ENCODE measurements at regions not wholly inside any gene's neighbourhood (a gene's known extent, or its start where the extent isn't known, plus 50 kb on each side); places are given as distances from the start of the nearest gene placed in this dataset.
"Not testable (repeated sequence)": the region's sequence is repeated elsewhere in the genome, so short reads cannot be mapped to it uniquely, and the experiment has no call there.

DNA sequence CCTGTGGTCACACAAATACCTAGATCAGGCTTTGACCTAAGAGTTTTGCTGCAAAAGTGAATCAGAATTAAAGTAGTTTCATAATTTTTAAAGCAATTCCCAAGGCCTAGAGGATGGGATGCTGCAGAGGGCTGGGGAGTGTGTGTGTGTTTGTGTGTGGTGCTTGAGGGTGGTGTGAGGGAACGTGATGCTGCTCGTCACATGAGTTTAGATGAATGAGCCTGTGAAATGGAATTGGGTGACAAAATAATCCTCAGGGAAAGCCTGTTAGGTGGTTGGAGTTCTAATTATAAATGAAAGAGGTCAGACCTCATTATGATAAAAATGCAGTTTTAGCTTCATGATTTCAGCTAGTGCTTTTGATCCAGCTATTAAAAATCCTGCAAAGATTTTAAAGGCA, 87.5 kb upstream of the TMEM170B start:
- DNase-seq = no peak

DNA sequence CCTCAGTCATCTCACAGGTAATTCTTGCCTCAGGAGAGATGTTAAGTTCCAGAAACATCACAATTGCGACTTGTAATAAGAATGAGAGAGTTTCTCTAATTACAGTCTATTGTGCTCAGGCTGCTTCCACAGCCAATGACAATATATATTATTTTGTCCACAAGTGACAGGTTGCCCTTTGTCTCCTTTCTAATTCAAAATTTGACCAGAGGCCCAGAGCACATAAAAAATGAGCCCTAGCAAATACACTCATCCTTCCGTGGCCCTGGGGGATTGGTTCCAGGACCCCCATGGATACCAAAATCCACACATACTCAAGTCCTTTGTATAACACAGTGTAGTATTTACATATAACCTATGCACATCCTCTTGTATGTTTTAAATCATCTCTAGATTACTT, 88.1 kb upstream of the TMEM170B start:
- DNase-seq = no peak

DNA sequence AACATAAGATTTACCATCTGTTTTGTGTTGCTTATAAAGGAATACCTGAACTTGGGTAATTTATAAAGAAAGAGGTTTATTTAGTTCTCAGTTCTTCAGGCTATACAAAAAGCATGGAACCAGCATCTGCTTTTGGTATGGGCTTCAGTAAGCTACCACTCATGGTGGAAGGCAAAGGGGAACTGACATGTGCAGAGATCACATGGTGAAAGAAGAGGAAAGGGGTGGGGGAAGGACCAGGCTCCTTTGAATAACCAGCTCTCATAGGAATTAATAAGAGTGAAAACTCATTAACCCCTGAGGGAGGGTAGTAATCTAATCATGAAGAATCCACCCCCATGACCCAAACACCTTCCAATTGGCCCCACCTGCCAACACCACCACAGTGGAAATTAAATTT, 89.5 kb upstream of the TMEM170B start:
- no peak for DNase-seq

DNA sequence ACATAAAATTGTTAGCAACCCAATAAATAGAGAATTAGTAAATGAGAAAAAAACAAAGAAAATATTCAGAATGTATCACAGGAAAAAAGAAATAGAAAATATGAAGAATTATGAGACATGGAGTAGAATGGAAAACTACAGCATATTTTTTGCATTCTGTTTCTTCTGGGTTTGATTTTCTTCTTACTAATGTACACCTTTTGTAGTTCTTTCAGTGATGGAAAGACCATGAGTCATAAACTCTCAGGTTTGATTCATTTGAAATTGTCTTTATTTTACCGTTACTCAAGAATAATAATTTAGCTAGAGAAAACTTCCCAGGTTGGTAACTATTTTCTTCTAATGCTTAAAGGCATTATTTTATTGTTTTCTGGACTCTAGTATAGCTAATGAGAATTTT, 90.3 kb upstream of the TMEM170B start:
- no peak for DNase-seq

DNA sequence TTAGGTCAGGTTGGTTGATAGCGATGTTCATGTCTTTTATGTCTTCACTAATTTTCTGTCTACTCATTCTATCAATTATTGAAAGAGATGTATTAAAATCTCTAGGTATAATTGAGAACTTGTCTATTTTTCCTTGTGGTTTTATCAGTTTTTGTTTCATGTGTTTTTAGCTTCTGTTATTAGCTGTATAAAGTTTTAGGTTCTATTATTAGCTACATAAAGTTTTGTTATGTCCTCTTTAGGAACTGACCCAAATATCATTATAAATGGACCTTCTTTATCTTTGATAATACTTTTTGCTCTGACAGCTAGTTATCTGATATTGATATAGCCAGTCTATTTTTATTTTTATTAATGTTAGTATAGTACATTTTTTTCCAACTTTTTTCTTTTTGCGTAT, 92.4 kb upstream of the TMEM170B start:
- no peak for DNase-seq

DNA sequence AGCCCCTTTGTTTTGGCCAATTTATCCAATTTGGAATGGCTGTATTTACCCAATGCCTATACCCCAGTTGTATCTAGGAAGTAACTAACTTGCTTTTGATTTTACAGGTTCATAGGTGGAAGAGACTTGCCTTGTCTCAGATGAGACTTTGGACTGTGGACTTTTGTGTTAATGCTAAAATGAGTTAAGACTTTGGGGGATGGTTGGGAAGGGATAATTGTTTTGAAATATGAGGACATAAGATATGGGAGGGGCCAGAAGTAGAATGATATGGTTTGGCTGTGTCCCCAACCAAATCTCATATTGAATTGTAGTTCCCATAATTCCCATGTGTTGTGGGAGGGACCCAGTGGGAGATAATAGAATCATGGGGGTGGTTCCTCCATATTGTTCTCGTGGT, 94.4 kb upstream of the TMEM170B start:
- not testable (repeated sequence) for DNase-seq

DNA sequence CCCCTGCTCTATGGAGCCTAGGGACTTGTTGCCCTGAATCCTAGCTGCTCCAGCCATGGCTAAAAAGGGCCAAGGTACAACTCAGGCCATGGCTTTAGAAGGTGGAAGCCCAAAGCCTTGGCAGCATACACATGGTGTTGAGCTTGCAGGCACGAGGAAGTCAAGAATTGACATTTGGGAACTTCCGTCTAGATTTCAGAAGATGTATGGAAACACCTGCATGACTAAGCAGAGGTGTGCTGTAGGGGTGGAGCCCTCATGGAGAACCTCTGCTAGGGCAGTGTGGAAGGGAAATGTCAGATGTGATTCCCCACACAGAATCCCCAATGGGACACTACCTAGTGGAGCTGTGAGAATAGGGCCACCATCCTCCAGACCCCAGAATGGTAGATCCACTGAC, 95.1 kb upstream of the TMEM170B start:
- DNase-seq = no peak

DNA sequence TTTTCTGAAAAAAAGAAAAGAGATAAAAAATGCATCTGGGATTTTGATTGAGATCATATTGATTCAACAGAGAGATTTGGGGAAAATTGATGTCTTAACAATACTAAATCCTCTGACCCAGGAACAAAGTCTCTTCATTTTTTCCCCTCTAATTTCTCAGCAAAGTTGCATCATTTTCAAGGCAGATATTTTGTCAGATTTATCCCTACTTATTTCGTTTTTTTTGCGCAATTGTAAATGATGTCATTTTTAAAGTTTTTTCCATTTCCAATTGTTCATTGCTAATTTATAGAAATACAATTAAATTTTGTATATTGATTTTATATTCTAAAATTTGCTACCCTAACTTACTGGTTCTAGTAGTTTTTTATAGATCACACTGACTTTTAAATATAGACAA, 97.7 kb upstream of the TMEM170B start:
- DNase-seq = no peak

DNA sequence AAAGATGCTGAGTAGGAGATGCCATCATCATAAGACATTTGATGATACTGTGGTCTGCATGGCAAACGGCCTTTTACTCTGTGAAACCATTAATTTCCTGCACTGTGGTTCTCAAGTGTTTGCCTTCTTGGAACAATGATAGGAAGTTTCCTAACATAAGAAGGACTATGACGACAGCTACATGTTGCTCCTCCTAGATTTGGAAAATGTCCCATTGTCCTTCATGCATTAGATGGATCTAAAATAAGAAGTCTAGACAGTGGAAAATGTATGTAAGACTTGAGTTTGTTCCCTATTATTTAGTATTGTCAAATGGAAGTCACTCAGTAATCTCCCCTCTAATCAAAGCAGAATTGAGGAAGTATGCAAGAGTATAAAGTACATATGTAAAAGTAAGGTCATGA, 98.5 kb upstream of the TMEM170B start:
- DNase-seq = peak; percentile 7

DNA sequence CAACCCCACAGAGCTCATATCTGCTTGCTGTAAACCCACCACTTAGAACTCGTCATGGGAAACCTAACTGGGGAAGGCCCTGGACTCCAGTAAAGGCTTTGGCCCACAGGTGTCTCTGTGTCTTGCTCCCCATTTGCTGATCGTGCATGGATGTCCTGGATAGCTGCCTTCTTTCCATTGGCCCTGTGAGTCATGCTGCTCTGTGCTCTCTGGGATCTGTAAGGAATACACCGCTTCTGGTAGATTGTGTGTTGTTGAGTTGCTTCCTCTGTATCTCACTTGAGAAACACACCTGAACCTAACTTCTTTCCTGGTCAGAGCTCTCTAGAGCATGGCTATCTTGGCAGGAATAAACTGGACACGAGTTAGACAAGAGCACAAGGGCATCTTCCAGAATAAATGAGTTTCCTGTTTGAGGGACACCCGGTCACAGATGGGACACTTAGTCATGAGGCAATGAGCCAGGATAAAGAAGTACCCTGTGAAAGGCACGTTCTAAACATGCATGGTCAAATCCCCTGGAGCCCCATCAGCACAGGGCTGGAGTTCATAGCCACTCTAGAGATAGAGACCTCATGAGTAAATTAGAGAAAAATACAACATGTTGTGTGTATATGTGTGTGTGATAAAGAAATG, 99.6 kb upstream of the TMEM170B start:
- DNase-seq = no peak

DNA sequence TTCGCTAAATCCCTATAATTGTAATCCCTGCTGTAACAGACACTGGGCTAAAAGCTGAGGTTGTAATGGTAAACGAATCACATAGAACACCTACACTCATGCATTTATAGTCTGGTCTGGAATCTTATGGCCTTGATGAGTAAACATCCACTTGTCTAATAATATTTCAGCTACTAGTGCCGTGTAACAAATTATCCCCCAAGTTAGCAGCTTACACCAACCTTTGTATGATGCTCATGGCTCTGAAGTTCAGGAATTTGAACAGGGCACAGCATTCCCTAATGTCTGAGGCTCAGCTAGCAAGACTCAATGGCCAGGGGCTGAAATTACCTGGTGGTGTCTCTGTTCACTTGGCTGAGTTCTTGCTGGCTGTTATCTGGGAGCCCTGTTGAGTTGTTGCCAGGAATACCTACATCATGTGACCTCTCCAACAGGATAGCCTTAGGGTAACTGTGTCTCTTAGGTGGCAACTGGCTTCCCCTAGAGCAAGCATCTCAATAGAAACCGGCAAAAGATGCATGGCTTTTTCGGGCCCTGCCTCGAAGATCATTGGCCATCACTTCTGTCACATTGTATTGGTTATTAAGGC, 100.9 kb upstream of the TMEM170B start:
- DNase-seq = no peak

DNA sequence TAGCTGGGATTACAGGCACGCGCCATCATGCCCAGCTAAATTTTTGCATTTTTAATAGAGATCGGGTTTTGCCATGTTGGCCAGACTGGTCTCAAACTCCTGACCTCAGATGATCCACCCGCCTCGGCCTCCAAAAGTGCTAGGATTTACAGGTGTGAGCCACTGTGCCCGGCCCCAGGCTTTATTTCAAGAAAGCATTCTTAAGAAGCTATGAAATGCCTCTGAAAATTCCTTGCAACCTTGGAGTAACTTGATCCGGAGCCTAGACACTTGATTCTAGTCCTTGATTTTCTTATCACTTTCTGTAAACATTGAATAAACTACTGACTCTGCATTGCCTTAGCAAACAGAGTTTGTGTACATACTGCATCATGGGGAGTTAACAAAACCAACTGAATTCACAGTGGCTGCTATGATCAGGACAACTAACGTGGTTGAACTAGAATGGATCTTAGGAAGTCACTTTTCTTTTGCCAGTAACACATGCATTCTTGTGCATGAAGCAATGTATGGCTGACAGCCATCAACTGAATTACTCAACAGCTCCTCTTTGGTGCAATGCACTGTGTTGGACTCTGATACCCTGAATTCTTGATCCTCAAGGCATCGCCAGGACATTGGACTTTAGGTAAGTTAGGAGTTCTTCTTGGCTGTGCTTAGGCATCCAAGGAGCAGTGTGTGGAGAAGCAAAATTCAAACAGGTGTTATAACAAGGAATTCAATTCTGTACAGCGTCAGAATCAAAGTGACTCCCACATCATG, 102.8 kb upstream of the TMEM170B start:
- no peak for DNase-seq

DNA sequence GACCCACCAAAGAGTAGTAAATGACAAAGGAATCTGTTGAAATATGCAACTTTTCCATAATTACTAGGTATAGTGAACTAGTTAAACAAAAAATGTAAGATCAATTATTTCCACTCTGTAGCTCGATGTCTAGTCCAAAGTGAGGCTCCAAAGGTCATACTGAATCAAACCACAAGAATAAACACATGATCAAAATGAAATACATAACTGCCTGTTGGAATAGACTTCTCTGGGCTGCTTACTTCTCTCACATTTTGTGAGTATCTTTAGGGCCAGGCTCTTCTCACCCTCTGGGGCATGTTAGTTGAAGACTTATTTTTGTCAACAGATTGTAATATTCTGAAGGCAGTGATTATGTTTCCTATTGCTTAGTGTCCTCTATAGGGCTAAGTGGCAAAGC, 103.7 kb upstream of the TMEM170B start:
- no peak for DNase-seq

DNA sequence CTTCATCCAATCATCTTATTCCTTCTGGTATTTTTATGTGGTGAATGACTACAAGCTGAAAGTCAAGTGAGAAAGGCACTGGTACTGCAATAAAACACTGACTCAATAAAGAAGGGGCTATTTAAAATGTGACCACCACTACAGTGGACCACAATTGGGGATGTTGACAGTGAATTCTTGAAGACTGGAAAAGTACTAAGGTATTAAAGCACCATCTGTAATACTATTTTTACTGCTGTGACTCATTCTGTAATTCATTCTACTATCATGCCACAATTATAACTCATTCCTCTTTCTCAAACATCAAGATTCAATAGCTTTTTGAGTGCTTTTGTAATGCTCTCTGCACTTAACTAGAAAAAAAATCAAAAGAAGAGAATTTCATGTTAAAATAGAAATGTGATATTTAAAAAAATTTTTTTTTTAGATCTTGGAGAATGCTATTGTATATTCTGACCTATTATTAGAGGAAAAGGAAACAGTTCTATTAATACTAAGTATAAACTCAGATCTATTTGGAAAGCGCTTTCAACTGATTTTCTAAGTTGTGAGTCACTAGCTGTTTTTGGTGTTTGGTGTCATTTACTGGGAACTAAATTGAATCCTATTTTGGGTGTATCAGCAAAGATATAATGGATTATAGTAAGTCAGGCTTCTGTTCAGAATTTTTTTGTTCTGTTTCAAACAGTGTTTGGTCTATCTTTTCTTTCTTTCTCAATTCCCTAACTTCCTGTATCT, 104.7 kb upstream of the TMEM170B start:
- no peak for DNase-seq

DNA sequence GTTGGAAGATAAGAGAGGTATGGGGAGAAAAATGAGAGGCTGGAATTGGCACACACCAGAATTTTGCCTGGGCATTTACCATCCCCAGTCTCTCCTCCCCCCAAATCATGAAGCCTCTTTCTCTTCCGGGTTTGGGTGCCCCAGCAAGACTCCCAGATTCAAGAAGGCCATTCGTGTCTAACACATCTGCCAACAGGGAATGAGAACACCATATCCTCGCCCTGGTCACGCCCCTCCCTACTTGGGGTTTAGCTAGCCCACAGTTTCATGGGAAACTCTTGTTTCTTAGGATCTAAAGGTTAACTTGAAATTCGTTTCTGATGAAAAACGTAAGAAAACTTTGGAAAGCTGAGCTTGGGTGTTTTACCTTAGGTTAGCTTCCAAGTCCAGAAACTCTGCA, 105.5 kb upstream of the TMEM170B start:
- no peak for DNase-seq

DNA sequence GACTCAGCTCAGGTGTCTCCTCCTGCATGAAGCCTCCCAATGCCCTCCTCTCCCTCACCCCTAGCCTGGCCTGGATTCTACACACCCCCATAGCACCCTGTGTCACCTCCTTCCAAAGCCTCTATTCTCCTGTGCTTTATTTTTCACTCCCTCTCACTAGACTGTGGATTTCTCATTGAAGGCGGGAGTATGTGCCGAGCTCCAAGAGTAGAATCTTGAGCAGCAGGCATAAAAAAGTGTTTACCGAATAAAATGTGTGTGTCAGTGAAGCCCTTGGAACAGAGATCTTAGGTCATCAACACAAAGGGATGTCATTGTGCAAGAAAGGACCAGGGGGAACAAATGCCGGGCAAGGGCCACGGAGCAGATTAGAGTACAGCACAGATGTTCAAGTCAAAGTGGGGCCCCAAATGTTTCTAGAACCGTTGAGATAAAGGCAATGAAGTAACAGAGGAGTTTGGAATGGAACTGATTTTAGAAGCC, 106.1 kb upstream of the TMEM170B start:
- DNase-seq = no peak

DNA sequence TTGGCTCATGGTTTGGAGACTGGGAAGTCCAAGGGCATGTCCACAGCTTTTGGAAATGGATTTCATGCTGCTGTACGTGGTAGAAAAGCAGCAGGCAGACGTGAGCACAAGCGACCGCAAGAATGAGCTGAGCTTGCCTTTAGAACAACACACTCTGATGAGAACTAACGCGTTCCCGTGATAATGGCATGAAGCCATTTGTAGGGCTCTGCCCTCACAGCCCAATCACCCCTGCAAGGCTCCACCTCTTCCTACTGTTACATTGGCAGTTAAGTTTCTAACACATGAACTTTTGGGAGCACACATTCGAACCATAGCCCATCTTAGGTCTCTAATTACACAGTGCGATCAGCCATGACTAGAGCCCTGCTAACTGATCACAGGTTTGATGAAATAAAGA, 107.5 kb upstream of the TMEM170B start:
- no peak for DNase-seq

DNA sequence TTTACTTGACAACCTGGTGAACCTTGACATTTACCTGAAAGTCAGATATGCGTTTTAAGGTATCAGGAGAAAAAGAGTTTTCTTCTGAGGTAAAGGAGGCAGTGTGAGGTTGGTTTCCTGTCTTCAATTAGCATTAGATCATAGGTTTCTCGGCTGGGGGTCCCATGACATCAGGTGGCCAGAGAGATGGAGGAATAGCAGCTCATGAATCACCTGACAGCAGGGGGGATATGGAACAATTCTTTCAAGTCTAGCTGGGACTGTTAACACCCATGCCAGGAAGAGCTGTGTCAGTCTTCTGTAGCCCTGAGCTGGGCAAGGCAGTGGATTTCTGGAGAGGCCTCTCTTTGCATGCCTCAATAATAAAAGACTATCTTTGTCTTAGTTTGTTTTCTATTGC, 108.0 kb upstream of the TMEM170B start:
- DNase-seq = no peak

DNA sequence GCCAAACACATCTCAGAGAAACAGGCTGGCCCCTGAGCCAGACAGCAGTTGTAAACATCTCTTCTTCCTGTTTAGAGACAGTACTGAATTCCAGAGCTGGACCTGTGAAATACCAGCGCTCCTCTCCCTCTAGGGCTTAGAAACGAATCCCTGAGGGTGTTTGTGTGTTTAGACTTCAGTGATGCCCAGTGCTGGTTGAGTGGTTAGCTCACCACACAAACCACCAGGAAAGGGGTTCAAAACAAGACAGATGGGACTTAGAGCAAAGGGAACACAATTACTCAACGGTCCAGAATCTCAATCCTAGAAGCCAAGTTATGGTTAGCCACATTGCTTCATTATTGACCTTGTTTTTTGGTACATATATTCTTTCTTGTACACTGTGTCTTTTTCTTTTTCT, 108.7 kb upstream of the TMEM170B start:
- DNase-seq = no peak

DNA sequence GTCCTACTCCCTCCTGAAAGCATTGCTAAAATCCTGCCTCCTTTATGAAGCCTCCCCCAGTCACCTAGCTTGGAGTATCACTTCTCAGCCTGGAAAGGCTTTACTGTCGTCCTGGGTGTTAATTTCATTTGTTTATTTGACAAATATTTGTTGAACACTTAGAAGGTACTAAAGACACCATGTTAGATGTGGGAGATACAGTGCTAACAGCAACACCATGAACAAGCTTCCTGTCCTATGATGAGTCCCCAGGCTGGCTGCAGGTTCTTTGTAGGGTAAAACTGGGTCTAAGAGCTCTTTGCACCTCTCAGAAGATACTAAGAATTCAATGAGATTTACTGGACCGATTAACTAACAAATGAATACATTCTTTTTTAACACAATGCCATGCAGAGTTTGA, 109.2 kb upstream of the TMEM170B start:
- DNase-seq = no peak

DNA sequence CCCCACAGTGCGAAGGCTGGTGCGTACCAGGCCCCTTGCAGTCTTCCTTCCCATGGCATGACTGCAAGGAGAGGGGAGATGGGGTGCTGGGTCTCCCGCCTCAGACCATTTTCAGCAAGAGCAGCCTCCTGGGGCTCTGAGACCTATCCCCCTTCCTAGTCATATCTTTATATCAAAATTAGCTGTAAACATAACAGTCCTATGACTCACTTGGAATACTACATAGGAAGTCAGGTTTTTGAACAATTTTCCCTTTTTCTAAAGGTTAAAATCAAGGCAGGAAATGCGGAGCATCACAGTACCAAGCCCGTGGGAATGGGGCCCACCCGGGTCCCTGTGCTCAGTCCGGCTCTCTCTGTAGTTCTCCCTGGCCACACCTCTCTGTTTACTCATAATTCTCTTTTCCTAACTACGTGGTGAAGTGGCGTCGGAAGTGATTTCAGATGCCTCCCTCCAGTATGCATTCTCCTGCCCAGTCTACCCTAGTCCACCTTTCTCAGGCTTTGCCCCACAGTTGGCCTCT, 109.8 kb upstream of the TMEM170B start:
- no peak for DNase-seq

DNA sequence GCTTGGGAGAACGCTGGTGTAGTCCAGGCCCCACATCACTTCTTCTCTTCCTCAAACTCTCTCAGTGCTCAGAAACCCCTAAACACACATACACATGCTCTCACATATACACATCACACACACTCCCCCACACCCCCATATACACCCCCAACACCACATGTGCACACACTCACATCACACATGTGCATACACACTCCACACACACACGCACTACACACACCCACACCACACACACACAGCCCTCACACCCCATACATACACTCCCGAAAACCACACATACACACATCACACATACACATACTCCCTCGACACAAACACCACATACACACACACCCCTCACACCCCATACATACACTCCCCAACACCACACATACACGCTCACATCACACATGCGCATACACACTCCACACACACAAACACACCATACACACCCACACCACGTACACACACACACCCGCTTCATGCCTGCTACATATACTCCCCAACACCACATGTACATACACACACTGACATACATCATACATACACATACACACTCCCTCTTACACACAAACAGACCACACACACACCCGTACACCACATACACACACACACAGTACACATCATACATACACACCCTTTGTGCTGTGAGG, 110.3 kb upstream of the TMEM170B start:
- no peak for DNase-seq

DNA sequence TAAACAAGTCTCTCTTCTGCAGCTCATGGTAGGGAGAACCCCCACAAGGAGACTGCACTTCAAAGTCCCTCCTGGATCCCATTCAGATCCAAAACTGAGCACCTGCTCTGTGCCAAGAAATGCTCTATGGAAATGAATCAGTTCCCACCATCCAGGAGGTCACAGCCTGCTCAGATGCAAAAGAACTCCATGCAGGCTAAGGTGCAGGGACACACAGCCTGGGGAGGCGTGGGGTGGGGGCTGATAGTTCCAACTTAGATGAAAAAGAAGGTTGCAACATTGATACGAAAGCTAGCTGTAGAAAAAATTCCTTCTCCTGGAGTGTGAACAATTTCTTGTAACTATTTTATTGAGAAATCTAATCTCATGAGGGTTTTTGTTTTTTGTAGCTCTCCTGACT, 111.0 kb upstream of the TMEM170B start:
- DNase-seq = no peak

Data from hematopoietic multipotent progenitor cell treated with erythropoietin and hydrocortisone succinate and interleukin-3 and kit ligand, for 8 days (in vitro differentiated cells).